ENCODE measurements at regions not wholly inside any gene's neighbourhood (a gene's known extent, or its start where the extent isn't known, plus 50 kb on each side); places are given as distances from the start of the nearest gene placed in this dataset.

- TF ChIP-seq SNAPC4 (CRISPR knock-in tag; IDR thresholded peaks at IDR 0.05) (no peak), HNRNPH1 (optimal IDR thresholded peaks at IDR 0.05; ENCODE audit: low read depth, low read length) (no peak)
These were observed 124.5 kb upstream of the SMIM23 start (continued) for GRCh38 chr5:171661143-171661542.

- Histone ChIP-seq H3K4me2 (ENCODE audit: low read depth, low read length) (no peak overlapping the region), H3K27me3 (ENCODE audit: control insufficient read depth in 1 of 2, insufficient read depth in 2 of 2, low read length in 2 of 2) (no peaks in the 10 kb centered on the region; a peak in 2 of 5 replicates), H3K9me3 (ENCODE audit: low read length) (no peaks in the 10 kb centered on the region), H2AFZ (ENCODE audit: low read length) (no peak overlapping the region), H3K4me1 (ENCODE audit: insufficient read depth, low read length) (no peaks in the 10 kb centered on the region), H3K4me3 (replicated peaks in 1 of 3; ENCODE audit: insufficient read depth in 1 of 3, low read depth in 2 of 3, low read length in 3 of 3) (no peak overlapping the region), H4K20me1 (ENCODE audit: insufficient read depth, low read length) (no peaks in the 10 kb centered on the region), H3K79me2 (ENCODE audit: insufficient read depth, low read length) (no peaks in the 10 kb centered on the region), H3K36me3 (replicated peaks in 1 of 2; ENCODE audit: control insufficient read depth in 1 of 2, insufficient read depth in 2 of 2, low read length in 2 of 2) (no peaks in the 10 kb centered on the region), H3K27ac (ENCODE audit: extremely low read length, insufficient read depth, low read length) (no peak overlapping the region), H3K9ac (ENCODE audit: insufficient read depth, low read depth, low read length) (no peak overlapping the region)
- no peak for ATAC-seq
- DNase-seq (ENCODE audit: low spot score), result no peak
- BruUV-seq (replicated peaks), result no TSS peak
- FAIRE-seq, result no peak
- in situ Hi-C loops (cut with HindIII; ENCODE audit: extremely low pct_ligation_motif_present, low pct_unique_long_range_greater_than_20kb), result no loop called here
- WGBS (ENCODE audit: low lambda C conversion rate), result 31% methylated on average over 9 of the region's 9 CpGs
- CTCF ChIA-PET (ENCODE audit: low intra/inter-chr PET ratio, low total read pairs), result no interaction called here
- TF ChIP-seq ZNF7 (CRISPR knock-in tag; IDR thresholded peaks at IDR 0.05) (peak; percentile 73), ZNF704 (CRISPR knock-in tag; IDR thresholded peaks at IDR 0.05; ENCODE audit: borderline replicate concordance) (no peak)
- POLR2A ChIA-PET, result no interaction called here
- intact Hi-C loops (cut with micrococcal nuclease; ENCODE audit: unreplicated experiment), result no loop called here
These were observed 122.1 kb upstream of the SMIM23 start for GRCh38 chr5:171663311-171664085.

Measured in HepG2 (cell line).